ENCODE measurements at regions not wholly inside any gene's neighbourhood (a gene's known extent, or its start where the extent isn't known, plus 50 kb on each side); places are given as distances from the start of the nearest gene placed in this dataset.

DNA sequence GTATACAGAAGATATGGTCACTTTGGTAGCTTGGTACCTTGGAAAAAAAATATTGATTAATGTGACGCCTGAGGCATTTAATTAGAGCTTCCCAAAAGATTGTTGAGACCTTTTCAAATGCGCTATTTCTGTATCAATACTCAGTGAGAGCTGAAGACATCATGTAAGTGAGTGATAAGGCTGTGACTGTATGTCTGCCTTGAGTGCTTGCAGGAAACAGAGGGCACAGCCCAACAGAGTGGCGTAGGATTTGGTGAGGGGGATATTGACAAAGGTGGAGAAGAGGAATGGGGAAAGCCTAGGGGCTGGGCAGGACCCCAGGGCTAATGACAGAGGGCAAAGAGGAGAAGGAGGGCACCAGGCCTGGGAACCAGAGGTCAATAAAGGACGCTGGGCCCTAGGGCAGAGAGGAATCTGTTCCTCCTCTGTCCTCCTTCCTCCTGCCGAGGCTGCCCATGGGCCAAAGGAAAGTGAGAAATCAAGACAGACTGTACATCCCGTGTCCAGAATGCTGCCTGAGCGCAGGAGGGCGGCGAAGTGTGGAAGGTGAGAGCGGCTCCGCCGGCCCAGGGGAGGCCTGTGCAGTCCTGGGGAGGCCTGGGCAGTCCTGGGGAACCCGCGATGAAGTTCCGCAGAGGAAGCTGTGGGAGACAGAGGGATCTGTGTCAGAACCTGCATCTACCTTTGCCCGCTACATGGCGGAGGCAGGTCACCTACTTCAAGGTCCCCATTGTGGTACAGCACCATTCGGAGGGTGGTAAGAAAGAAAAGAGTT, 228.6 kb upstream of the PIEZO2 start:
- intact Hi-C loops (cut with DNase I): no loop called here
- WGBS, 3 donors: 93 to 95% (median 95%) methylated on average over 18 of the region's 18 CpGs
- TF ChIP-seq, protein P1, sequence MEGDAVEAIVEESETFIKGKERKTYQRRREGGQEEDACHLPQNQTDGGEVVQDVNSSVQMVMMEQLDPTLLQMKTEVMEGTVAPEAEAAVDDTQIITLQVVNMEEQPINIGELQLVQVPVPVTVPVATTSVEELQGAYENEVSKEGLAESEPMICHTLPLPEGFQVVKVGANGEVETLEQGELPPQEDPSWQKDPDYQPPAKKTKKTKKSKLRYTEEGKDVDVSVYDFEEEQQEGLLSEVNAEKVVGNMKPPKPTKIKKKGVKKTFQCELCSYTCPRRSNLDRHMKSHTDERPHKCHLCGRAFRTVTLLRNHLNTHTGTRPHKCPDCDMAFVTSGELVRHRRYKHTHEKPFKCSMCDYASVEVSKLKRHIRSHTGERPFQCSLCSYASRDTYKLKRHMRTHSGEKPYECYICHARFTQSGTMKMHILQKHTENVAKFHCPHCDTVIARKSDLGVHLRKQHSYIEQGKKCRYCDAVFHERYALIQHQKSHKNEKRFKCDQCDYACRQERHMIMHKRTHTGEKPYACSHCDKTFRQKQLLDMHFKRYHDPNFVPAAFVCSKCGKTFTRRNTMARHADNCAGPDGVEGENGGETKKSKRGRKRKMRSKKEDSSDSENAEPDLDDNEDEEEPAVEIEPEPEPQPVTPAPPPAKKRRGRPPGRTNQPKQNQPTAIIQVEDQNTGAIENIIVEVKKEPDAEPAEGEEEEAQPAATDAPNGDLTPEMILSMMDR (IDR thresholded peaks at IDR 0.05): no peak
- TF ChIP-seq EP300 (IDR thresholded peaks at IDR 0.05): no peak
- TF ChIP-seq POLR2A (IDR thresholded peaks at IDR 0.05): no peak

DNA sequence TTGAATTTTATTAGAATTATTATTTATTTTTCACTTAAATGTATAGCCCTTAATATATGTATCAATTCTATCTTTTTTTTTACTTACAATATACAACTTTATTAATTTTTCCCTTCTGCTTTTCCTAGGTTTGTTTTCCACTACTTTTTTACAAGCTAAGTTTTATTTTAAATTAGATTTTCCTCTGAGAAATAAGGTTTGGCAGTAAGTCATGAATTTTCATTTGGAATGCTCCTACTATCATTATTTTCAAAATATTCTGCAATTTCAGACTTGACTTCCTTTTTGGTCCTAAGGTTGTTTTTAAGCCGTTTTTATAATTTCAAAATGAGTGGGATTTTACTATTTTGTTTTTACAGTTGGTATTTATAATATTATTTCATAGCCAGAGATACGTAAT, 222.8 kb upstream of the PIEZO2 start:
- TF ChIP-seq EP300 (IDR thresholded peaks at IDR 0.05): no peak
- TF ChIP-seq POLR2A (IDR thresholded peaks at IDR 0.05): no peak
- TF ChIP-seq, protein P1 (IDR thresholded peaks at IDR 0.05): no peak
- Histone ChIP-seq H3K36me3 (no peaks in the 10 kb centered on the region), H3K4me1 (ENCODE audit: insufficient read depth) (peaks cover 1% of the 10 kb centered on the region), H3K4me3 (no peak overlapping the region), H3K27me3 (no peaks in the 10 kb centered on the region), H3K27ac (no peak overlapping the region), H3K9me3 (no peaks in the 10 kb centered on the region)
- intact Hi-C loops (cut with DNase I): no loop called here
- 5 to 23% (median 8%) methylated on average over 2 of the region's 2 CpGs for WGBS, 3 donors
- no peak for DNase-seq

More for the DNA sequence above, 228.6 kb upstream of the PIEZO2 start:
- Histone ChIP-seq H3K27me3 (no peaks in the 10 kb centered on the region), H3K27ac (no peak overlapping the region), H3K4me1 (ENCODE audit: insufficient read depth) (no peaks in the 10 kb centered on the region), H3K4me3 (no peak overlapping the region), H3K9me3 (no peaks in the 10 kb centered on the region), H3K36me3 (no peaks in the 10 kb centered on the region)
- no peak for DNase-seq

DNA sequence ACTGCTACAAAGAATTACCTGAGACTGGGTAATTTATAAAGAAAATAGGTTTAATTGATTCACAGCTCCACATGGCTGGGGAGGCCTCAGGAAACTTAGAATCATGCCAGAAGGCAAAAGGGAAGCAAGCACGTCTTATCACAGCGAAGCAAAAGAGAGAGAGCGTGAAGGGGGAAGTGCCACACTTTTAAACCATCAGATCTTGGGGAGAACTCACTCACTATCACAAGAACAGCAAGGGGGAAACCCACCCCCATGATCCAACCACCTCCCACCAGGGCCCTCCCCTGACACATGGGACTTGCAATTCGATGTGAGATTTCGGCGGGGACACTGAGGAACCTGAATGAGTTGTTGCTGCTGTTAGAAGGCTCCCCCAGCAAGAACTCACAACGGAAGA, 220.2 kb upstream of the PIEZO2 start:
- Histone ChIP-seq H3K36me3 (no peaks in the 10 kb centered on the region), H3K27me3 (no peaks in the 10 kb centered on the region), H3K9me3 (no peaks in the 10 kb centered on the region), H3K4me1 (ENCODE audit: insufficient read depth) (peaks cover 1% of the 10 kb centered on the region), H3K27ac (no peak overlapping the region), H3K4me3 (no peak overlapping the region)
- DNase-seq: no peak
- intact Hi-C loops (cut with DNase I): no loop called here
- 87 to 94% (median 91%) methylated on average over 7 of the region's 7 CpGs for WGBS, 3 donors
- TF ChIP-seq, protein P1 (IDR thresholded peaks at IDR 0.05): no peak
- TF ChIP-seq EP300 (IDR thresholded peaks at IDR 0.05): no peak
- TF ChIP-seq POLR2A (IDR thresholded peaks at IDR 0.05): no peak

DNA sequence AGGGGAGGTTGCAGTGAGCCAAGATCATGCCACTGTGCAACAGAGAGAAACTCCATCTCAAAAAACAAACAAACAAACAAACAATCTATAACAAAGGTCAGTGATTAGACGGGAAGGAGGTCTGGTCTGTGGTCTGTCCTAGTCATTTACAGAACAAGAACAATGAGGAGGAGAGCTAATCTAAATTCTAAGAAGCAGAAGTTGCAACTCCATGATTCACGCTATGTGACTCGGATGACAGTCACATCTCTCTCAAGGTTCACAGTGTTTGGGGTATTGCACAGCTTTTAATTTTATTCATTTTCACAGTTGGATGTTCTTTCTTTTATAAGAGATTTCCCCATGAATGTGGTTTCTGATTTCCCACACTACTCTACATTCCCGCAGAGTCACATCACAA, 218.7 kb upstream of the PIEZO2 start:
- H3K36me3 ChIP-seq: no peaks in the 10 kb centered on the region
- no peak for DNase-seq
- H3K27ac ChIP-seq: no peak overlapping the region
- H3K27me3 ChIP-seq: no peaks in the 10 kb centered on the region
- no peak overlapping the region for H3K4me3 ChIP-seq
- TF ChIP-seq EP300 (IDR thresholded peaks at IDR 0.05): no peak
- no peak for TF ChIP-seq POLR2A (IDR thresholded peaks at IDR 0.05)
- TF ChIP-seq, protein P1 (IDR thresholded peaks at IDR 0.05): no peak
- H3K9me3 ChIP-seq: no peaks in the 10 kb centered on the region
- H3K4me1 ChIP-seq (ENCODE audit: insufficient read depth): peaks cover 1% of the 10 kb centered on the region
- intact Hi-C loops (cut with DNase I): no loop called here
- 89 to 95% (median 93%) methylated on average over 4 of the region's 4 CpGs for WGBS, 3 donors

Data from ovary (tissue), 7 donors.